NOMO-1 treated with dmso at 0.1 percent for 144 hours (cell line): ENCODE measurements at regions not wholly inside any gene's neighbourhood (a gene's known extent, or its start where the extent isn't known, plus 50 kb on each side); places are given as distances from the start of the nearest gene placed in this dataset.
A peak's percentile ranks its signal among the peaks of the same experiment; 100 is the strongest.

Source experiments
- DNase-seq: peaks from one replicate; lab custom pipeline; 2025; ENCODE audit not compliant: unreplicated experiment; lab: John Stamatoyannopoulos, UW

DNA sequence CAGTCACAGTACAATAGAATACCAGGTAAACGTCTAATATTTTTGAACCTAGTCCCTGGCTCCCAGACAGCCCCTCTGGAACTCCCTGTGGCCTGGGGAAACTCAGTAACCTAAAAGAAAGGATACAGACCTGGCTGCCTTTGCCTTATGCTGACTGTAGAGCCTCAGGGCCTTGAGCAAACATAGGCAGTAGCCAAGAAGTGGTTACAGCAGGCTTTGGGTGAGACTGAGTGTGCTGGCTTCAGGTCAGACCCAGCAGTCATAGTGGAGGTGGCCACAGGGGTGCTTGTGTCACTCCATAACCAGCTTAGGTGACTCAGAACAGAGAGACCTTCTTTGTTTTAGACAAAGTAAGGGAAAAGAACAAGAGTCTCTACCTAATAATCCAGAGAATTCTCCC lies 141.8 kb upstream of the PRDX4 start:
- no peak for DNase-seq

DNA sequence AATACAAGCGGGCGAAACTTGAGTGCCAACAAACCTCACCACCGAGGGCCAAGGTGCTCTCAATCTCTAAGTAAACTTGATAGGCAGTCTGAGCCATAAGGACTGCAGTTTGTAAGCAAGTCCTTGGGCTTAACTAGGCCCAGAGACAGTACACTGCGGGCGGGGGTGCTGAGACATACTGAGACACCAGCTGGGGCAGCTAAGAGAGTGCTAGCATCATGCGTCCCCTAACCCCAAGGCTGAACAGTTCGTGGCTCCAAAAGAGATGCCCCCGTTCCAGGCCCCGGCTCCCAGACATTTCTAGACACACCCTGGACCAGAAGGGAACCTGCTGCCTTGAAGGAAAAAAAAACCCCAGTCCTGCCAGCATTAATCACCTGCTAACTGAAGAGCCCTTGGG lies 126.8 kb upstream of the PRDX4 start:
- DNase-seq: no peak

DNA sequence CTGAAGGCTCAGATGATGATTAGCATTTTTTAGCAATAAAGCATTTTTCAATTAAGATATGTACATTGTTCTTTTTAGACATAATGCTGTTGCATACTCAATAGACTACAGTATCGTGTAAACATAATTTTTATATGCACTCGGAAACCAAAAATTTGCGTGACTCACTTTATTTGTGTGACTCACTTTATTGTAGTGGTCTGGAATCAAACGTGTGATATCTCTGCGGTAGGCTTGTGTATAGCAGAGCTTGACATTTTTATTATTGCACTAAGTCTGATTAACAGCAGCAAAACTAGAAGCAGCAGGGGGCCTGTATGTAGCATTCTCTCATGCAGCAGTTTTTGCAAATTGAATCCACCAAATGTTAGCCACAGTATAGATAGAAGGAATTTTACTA lies 119.1 kb upstream of the PRDX4 start:
- DNase-seq: no peak

DNA sequence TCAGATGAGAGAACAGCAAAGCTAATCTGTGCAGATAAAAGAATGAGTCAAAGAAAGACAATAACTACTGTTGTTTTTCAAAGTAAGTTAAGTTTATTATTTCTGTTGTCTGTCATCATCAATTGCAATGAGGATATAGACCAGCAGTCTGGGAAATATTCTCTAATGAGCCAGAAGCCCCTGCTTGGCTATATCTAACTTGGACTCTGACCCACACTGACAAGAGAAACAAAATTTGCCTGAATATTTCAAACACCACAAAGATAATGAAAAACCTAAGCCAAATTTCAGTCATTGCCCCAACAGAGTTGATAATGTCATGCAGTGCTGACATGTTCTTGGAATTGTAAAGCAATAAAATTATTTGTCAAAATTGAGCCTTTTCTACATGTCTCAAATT lies 115.0 kb upstream of the PRDX4 start:
- DNase-seq: no peak

DNA sequence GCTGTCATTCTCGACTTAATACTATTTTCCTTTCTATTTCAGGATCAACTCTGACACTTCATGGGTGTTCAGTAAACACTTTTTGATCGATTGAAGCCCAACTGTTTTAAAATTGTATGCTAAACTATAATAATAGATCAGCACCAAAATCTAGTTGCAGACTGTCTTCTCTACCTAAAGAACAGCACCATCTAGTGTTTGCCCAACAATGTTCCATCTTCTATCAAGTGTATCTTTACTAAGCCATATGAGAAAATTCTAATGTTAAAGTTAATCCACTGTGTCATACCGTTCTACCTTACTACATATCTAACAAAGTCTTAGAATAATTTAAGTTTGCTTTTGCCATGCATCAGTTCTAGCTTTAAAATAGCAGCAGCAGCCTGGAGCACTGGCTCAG lies 113.0 kb upstream of the PRDX4 start:
- DNase-seq: no peak

DNA sequence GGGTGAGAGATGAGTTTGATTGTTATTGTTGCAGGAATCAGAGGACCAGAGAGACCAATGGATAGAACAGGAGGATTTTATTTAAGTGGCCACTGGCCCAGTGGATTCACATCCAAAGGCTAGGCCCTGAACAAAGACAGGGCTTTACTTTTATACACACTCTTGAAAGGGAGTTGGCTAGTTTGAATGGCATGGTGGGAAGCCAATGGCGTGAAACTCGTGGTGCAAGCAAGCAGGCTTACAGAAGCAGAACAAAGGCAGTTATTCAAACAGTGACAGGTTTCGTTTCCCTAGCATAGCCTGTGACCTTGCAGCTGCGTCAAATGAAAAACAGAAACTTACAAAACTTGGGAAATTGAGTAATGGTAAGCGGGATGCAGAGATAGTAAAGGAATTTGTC lies 110.2 kb upstream of the PRDX4 start:
- DNase-seq: peak; percentile 47

DNA sequence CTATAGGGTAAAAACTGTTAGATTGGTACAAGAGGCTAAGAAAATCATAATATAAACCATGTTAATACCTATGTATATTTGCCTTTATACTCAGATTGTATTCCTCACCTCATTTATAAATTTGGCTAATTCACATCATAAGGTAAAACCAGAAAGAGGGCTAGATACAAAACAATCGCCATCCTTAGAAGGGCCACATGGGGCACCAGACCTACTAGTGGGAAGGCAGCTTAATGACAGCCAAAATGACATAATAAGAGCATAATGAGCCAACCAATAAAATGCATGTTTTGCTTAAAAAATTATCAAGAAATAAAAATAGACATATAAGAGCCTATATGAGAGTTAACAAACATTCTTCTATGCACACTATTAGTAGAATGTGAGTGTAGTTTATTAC lies 107.3 kb upstream of the PRDX4 start:
- no peak for DNase-seq

DNA sequence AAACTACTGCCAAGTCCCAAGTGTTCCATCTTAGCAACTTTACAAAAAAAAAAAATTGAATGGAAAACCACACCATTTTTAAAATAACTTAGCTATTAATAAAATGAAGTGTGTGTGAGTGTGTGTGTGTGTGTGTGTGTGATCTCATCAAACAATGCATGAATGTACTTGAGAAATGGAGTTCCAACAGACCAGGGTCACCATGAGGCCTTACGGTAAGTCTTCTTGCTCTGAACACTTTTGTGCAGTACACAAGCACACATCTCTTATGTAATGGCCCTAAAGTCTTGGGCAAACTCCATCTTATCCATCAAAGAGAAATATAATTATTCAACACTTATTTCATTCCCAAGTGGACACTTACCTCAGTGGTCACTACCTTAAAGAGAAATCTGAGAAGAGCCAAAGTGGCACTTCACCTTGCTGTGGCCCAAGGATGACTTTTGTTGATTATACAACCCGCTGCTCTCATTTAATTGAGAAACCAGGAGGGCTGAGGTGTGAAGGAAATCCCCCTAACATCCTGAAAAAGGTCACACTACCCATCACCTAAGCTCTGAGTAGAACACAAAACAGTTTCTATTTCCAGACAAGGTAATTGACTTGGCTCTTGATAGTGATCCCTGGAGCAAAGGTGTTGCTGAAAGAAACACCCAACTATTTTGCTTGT lies 96.5 kb upstream of the PRDX4 start:
- DNase-seq: no peak

DNA sequence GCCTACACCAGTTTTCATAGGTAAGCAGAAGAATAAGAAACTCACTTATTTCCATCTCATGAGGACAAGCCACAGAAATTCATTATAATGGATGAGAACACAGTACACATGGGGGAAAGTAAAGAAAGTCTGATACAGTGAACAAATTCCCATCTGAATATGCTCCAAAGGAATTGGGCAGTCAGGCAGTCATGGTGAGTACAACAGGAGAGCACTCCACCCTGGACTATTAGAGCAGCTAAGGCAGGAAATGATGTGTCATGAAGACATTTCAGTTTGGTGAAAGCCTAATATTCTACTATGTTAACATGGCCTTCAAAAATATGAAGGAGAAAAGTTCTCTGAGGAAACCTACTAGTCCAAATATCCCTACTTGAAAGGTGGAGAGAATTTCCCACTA lies 92.0 kb upstream of the PRDX4 start:
- no peak for DNase-seq

DNA sequence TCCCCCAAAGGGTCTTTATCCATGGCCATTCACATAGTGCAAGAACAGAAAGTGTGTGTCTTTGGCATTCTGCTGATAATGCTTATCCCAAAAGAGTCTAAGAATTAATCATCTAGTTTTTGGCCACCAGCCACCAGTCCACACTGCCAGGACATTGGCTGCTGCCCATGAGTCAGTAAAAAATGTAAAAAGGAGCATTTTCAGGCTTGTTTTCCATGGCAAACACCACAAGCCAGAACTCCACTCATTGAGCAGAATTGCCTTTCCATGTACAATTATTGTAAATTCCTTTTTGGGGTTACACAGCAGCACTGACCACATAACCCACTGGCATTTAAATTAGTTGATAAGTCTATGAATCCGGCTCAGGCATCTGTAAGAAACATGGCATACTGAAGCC lies 89.2 kb upstream of the PRDX4 start:
- DNase-seq: no peak

DNA sequence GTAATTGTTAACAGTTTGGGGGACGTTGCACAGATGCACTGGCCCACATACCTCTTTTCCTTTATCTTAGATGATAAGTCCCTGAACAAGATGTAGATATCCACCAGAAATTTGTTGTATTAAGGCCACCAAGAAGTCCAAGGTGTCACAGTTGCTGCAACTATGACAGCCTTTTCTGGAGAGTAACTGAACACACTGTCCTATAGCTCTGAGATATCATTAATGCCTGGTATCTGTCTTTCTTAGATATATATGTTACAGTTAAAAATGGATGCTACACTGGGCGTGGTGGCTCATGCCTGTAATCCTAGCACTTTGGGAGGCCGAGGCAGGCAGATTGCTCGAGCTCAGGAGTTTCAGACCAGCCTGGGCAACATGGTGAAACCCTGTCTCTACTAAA lies 77.8 kb upstream of the PRDX4 start:
- no peak for DNase-seq

DNA sequence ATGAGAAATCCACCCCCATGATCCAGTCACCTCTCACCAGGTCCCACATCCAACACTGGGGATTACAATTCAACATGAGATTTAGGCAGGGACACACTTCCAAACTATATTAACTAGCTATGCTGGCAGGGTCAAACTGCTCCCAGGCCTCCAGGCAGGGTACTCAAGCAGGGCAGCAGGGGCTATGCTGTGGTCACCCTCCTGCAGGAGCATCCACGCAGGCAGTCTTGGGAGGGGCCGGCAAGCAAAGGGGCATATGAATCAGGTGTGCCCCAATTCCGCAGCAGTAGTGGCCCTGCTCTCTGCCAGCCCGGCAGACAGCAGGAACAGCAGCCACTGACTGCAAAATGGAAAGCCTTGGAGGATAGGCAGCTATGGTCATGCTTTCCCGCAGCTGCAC lies 74.6 kb upstream of the PRDX4 start:
- no peak for DNase-seq

DNA sequence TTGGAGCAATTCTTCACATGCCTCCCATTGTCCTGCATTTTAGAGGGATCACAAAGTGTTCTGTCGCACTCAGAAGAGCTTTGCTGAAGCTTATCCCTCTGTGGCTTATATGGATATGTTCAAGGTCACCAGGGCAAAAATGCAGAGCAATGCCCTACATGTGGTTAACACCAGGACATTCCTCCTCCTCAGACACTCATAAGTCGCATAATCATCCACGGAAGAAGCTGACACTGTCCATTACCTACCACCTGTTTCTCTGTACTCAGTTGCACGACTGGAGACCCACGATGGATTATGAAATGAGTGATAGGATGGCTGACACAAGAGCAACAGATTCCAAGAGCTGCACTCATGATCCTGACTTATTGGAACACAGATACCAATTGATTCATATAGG lies 68.7 kb upstream of the PRDX4 start:
- no peak for DNase-seq

DNA sequence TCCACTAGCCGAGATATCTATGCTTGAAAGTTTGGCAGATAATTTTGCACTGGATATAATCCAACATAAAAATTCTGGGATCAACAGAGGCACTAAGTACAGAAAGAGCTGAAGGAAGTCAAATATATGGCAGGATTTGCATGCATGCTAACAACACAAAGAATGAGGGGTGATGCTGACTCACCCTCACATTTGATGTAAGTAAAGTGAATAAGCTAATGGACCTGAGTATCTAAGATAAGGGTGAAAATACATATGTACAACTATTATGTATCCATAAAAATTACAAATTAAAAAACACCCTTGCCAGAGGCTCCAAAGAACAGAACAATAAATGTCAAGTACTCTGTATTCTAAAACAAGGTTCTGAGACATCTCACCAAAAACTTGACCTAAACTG lies 63.8 kb upstream of the PRDX4 start:
- no peak for DNase-seq

DNA sequence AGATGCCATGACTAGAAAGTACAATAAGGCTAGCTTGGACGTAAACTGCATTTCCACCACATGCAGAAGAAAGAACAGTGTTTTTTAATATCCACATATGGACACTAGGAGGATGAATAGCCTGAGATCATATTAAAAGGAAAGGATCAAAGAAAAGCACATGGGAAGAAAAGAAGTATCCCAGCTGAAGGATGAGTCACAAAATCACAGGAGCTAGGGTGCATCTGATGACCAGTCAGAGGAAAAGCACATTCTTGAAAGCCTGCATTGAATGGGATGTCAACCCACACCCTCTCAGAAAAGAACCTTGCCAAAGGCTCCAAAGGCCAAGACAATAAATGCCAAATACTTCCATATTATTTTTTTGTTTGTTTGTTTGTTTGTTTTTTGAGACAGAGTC lies 56.8 kb upstream of the PRDX4 start:
- DNase-seq: no peak

DNA sequence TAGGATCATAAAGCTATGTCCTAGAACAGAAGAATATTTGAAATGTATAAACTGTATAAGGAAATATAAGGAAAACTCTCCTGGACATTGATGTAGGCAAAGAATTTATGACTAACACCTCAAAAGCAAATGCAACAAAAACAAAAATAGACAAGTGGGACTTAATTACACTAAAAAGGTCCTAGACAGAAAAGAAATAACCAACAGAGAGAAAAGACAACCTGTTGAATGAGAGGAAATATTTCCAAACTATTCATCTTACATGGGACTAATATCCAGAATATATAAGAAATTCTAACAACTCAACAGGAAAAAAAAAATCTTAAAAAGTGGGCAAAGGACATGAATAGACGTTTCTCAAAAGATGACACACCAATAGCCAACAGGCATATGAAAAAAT lies 54.4 kb upstream of the PRDX4 start:
- DNase-seq: no peak

DNA sequence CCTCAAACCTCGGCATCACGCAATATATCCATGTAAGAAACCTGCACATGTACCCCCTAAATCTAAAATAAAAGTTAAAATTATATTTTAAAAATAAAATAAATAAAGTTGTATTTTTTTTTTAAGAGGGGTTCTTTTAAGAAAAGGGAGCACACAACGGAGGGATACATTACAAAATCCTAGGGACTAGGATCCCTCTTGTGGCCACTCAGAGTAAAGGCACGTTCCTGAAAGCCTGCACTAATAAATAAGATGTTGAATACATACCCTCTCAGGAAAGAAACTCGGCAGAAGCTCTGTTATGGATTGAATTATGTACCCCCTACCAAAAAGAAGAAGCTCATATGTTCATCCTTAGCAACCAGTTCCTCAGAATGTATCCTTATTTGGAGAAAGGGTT lies 50.9 kb upstream of the PRDX4 start:
- no peak for DNase-seq
